Suprapubic skin (tissue), 3 donors: ENCODE measurements at regions not wholly inside any gene's neighbourhood (a gene's known extent, or its start where the extent isn't known, plus 50 kb on each side); places are given as distances from the start of the nearest gene placed in this dataset.

Source experiments
- EP300 ChIP-seq: sonication (generic); formaldehyde crosslinking; IDR thresholded peaks from one replicate; pipeline ENCODE4 v1.6.1; 2017; ENCODE audit warnings: antibody characterized with exemption
- POLR2A ChIP-seq, 2 donors: fragments of 450-650 bp; IDR thresholded peaks; one replicate each; pipeline ENCODE4 v1.6.1; 2017; ENCODE audit warnings: antibody characterized with exemption in 2 of 2, mild to moderate bottlenecking in 2 of 2, moderate library complexity in 2 of 2
- TF ChIP-seq, protein P1 (sequence below), 2 donors: fragments of 200-600 bp in 1 of 2; fragments of 450-650 bp in 1 of 2; sonication (generic) in 1 of 2; IDR thresholded peaks; one replicate each; pipeline ENCODE4 v1.5.1; 2016 to 2019; ENCODE audit warnings: antibody characterized with exemption in 2 of 2, mild to moderate bottlenecking in 1 of 2, moderate library complexity in 1 of 2

DNA sequence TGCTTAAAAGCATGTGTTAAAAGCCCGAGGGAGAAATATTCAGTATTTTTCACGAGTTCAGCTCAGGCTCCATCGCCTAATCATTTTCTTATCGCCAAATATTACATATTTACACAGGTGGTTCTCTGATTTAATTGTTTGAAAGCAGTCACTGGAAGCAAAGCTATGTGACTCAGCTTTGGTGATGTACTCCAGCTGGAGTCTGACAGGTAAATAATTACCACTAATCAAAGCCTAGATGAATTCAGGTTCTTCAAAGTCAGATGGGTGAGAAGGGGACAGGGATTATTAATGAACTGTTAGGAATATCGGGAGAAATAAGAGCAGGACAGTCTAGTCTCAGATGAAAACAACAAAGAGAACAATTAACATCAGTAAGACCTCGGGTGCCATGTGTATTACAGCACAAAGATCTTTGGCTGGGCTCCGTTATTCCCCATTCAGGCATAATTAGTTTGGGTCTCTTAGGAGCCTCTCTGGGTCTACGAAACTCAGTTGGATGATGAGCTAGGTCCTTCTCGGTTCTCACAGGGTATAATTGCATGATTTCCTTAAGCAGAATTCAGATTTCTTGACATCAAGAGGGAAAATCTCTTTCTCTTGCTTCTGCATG lies 331.7 kb upstream of the ADAMTS9 start:
- TF ChIP-seq, protein P1, sequence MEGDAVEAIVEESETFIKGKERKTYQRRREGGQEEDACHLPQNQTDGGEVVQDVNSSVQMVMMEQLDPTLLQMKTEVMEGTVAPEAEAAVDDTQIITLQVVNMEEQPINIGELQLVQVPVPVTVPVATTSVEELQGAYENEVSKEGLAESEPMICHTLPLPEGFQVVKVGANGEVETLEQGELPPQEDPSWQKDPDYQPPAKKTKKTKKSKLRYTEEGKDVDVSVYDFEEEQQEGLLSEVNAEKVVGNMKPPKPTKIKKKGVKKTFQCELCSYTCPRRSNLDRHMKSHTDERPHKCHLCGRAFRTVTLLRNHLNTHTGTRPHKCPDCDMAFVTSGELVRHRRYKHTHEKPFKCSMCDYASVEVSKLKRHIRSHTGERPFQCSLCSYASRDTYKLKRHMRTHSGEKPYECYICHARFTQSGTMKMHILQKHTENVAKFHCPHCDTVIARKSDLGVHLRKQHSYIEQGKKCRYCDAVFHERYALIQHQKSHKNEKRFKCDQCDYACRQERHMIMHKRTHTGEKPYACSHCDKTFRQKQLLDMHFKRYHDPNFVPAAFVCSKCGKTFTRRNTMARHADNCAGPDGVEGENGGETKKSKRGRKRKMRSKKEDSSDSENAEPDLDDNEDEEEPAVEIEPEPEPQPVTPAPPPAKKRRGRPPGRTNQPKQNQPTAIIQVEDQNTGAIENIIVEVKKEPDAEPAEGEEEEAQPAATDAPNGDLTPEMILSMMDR (IDR thresholded peaks at IDR 0.05): no peak
- TF ChIP-seq POLR2A (IDR thresholded peaks at IDR 0.05): no peak
- no peak for TF ChIP-seq EP300
